ENCODE measurements at regions not wholly inside any gene's neighbourhood (a gene's known extent, or its start where the extent isn't known, plus 50 kb on each side); places are given as distances from the start of the nearest gene placed in this dataset.

- TF ChIP-seq ARHGAP35 (CRISPR knock-in tag; IDR thresholded peaks at IDR 0.05; ENCODE audit: borderline replicate concordance) (peak; percentile 86), ZNF816 (CRISPR knock-in tag; IDR thresholded peaks at IDR 0.05; ENCODE audit: borderline replicate concordance) (no peak), ZNF839 (CRISPR knock-in tag; IDR thresholded peaks at IDR 0.05; ENCODE audit: borderline replicate concordance) (no peak), ZNF562 (CRISPR knock-in tag; IDR thresholded peaks at IDR 0.05; ENCODE audit: borderline replicate concordance) (no peak), TSC22D2 (CRISPR knock-in tag; IDR thresholded peaks at IDR 0.05; ENCODE audit: borderline replicate concordance) (peak; percentile 92; the same call in 1 of the 2 replicates), PPARG (CRISPR knock-in tag; conservative IDR thresholded peaks at IDR 0.05) (peak; percentile 79), IRF2 (CRISPR knock-in tag; IDR thresholded peaks at IDR 0.05) (peak; percentile 95), CREM (IDR thresholded peaks at IDR 0.05) (0 out of 2 replicates have a peak, but pooled peaks have one; percentile 24), CREM (CRISPR knock-in tag; IDR thresholded peaks at IDR 0.05) (no peak), HBP1 (CRISPR knock-in tag; IDR thresholded peaks at IDR 0.05; ENCODE audit: low read depth) (no peak), SOX13 (IDR thresholded peaks at IDR 0.05) (no peak), SOX13 (CRISPR knock-in tag; conservative IDR thresholded peaks at IDR 0.05 in 1 of 2, IDR thresholded peaks at IDR 0.05 in 1 of 2) (peak in 1 of 2 experiments; percentile 55; a peak in 2 of 4 replicates), KIAA2018 (CRISPR knock-in tag; IDR thresholded peaks at IDR 0.05; ENCODE audit: borderline replicate concordance) (no peak), PREB (CRISPR knock-in tag; IDR thresholded peaks at IDR 0.05) (no peak), ZBTB34 (CRISPR knock-in tag; IDR thresholded peaks at IDR 0.05) (0 out of 2 replicates have a peak, but pooled peaks have one; percentile 45), ZFP36L1 (CRISPR knock-in tag; IDR thresholded peaks at IDR 0.05) (no peak), HMG20A (CRISPR knock-in tag; IDR thresholded peaks at IDR 0.05; ENCODE audit: borderline replicate concordance) (0 out of 2 replicates have a peak, but pooled peaks have one; percentile 35)
Observed at GRCh38 chr7:149624419-149625339, 127.1 kb upstream of the ZNF746 start (continued).

Data from HepG2 (cell line).